MM.1S (cell line): ENCODE measurements at regions not wholly inside any gene's neighbourhood (a gene's known extent, or its start where the extent isn't known, plus 50 kb on each side); places are given as distances from the start of the nearest gene placed in this dataset.

Experiments used
- DNase-seq: peaks from one replicate; pipeline ENCODE4 v3.0.0-alpha.2; 2015
- H2AFZ ChIP-seq: fragments of 300-600 bp; sonication (generic); 2 replicates; pipeline ENCODE4 v1.6.0; 2016; ENCODE audit warnings: antibody characterized with exemption, low read length
- H3F3A ChIP-seq: fragments of 300-600 bp; sonication (generic); 2 replicates; pipeline ENCODE4 v1.6.1; 2016; ENCODE audit warnings: mild to moderate bottlenecking, antibody characterized with exemption, low read length, moderate library complexity, mixed read lengths; ENCODE audit not compliant: insufficient read depth
- H3K27ac ChIP-seq: fragments of 300-600 bp; sonication (generic); 2 replicates; pipeline ENCODE4 v1.5.1; 2016; ENCODE audit warnings: mild to moderate bottlenecking, low read length
- H3K27me3 ChIP-seq: fragments of 300-600 bp; sonication (generic); replicated peaks from 2 replicates; pipeline ENCODE4 v1.6.0; 2016; ENCODE audit warnings: low read length; ENCODE audit not compliant: insufficient read depth
- H3K36me3 ChIP-seq: fragments of 300-600 bp; sonication (generic); replicated peaks from 2 replicates; pipeline ENCODE4 v1.6.1; 2016; ENCODE audit warnings: mild to moderate bottlenecking, low read length, mixed read lengths; ENCODE audit not compliant: insufficient read depth
- H3K4me1 ChIP-seq: fragments of 300-600 bp; sonication (generic); 2 replicates; pipeline ENCODE4 v1.6.1; 2016; ENCODE audit warnings: low read length, mixed read lengths
- H3K4me2 ChIP-seq: fragments of 300-600 bp; sonication (generic); 2 replicates; pipeline ENCODE4 v1.6.0; 2016; ENCODE audit warnings: low read depth, low read length
- H3K4me3 ChIP-seq: fragments of 300-600 bp; sonication (generic); 2 replicates; pipeline ENCODE4 v1.5.1; 2016; ENCODE audit warnings: low read length, mixed read lengths
- H3K79me2 ChIP-seq: fragments of 300-600 bp; sonication (generic); 2 replicates; pipeline ENCODE4 v1.6.1; 2016; ENCODE audit warnings: mixed run types, low read length, mixed read lengths
- H3K9ac ChIP-seq: fragments of 300-600 bp; sonication (generic); 2 replicates; pipeline ENCODE4 v1.6.1; 2016; ENCODE audit warnings: low read length, mixed read lengths
- H3K9me2 ChIP-seq: fragments of 300-600 bp; sonication (generic); replicated peaks from 2 replicates; pipeline ENCODE4 v1.6.1; 2016; ENCODE audit warnings: mild to moderate bottlenecking, low read length, mixed read lengths; ENCODE audit not compliant: insufficient read depth
- H3K9me3 ChIP-seq: fragments of 300-600 bp; sonication (generic); replicated peaks from 2 replicates; pipeline ENCODE4 v1.6.1; 2016; ENCODE audit warnings: mild to moderate bottlenecking, low read length, mixed read lengths; ENCODE audit not compliant: insufficient read depth
- H4K20me1 ChIP-seq: fragments of 300-600 bp; sonication (generic); 2 replicates; pipeline ENCODE4 v1.6.1; 2016; ENCODE audit warnings: mild to moderate bottlenecking, low read length, moderate library complexity, mixed read lengths; ENCODE audit not compliant: insufficient read depth
- CTCF ChIP-seq: fragments of 300-600 bp; sonication (generic); IDR thresholded peaks from 2 replicates; pipeline ENCODE4 v1.5.1; 2016; ENCODE audit warnings: antibody characterized with exemption, low read length, mixed read lengths
- EZH2 ChIP-seq: fragments of 300-600 bp; sonication (generic); optimal IDR thresholded peaks from 2 replicates; pipeline ENCODE3; 2017; ENCODE audit warnings: low read depth, mild to moderate bottlenecking, antibody characterized with exemption, low read length, mixed read lengths
- EZH2phosphoT487 ChIP-seq: fragments of 300-600 bp; sonication (generic); IDR thresholded peaks from 2 replicates; pipeline ENCODE4 v1.6.1; 2018; ENCODE audit warnings: antibody characterized with exemption, low read length

DNA sequence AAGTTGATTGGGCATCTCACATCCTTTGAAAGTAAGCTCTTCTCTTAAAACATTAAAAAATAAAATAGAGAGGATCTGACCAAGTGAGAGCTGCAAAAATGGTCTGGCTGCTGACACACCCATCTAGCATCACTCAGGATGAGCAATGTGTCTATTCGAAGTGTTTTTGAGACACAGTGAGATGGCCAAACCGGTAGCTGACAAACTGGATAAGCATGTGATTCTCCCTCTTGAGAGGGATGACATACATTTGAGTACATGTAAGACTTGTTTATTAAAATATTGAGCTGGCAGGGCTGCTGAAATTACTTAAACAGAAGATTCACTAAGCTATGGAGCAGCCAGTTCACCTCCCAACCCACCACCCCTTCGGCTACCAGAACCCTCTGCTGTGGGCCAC, 333.9 kb downstream of the ADRA2A start:
- H3K9ac ChIP-seq, result no peak overlapping the region
- no peaks in the 10 kb centered on the region for H3K4me1 ChIP-seq
- no peak overlapping the region for H3K27ac ChIP-seq
- H3F3A ChIP-seq, result no peaks in the 10 kb centered on the region
- H3K9me3 ChIP-seq, result no peaks in the 10 kb centered on the region
- TF ChIP-seq CTCF (no peak), EZH2 (no peak), EZH2phosphoT487 (no peak)
- no peak overlapping the region for H2AFZ ChIP-seq
- H3K36me3 ChIP-seq, result no peaks in the 10 kb centered on the region
- no peaks in the 10 kb centered on the region for H3K9me2 ChIP-seq
- no peak overlapping the region for H3K4me3 ChIP-seq
- no peak for DNase-seq
- H3K27me3 ChIP-seq, result no peaks in the 10 kb centered on the region
- H4K20me1 ChIP-seq, result no peaks in the 10 kb centered on the region
- H3K79me2 ChIP-seq, result no peaks in the 10 kb centered on the region
- no peak overlapping the region for H3K4me2 ChIP-seq

DNA sequence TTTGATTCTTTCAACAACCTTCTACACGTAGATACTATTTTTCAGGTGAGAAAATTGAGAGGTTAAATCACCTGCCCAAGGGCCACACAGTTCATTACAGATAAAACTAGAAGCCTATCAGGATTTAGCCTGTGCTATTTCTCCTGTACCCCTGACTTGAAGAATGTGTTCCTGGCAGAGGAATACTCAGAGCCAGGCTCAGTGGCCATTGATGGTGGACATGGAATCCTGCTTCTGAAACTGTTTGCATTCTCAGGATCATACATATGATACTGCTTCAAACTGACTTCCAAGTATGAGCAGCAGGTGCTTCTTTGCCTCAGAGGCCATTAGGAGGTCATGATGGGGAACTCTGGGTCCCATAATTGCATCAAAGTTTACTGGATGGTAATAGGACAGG, 348.6 kb downstream of the ADRA2A start:
- no peak overlapping the region for H3K4me3 ChIP-seq

GRCh38 chr10:111429288-111430028, 352.6 kb downstream of the ADRA2A start:
- Histone ChIP-seq H3K9me3 (no peaks in the 10 kb centered on the region), H3K79me2 (no peaks in the 10 kb centered on the region), H2AFZ (no peak overlapping the region), H3K36me3 (no peaks in the 10 kb centered on the region), H3K27ac (no peak overlapping the region), H3F3A (no peaks in the 10 kb centered on the region), H3K9me2 (no peaks in the 10 kb centered on the region), H3K27me3 (no peaks in the 10 kb centered on the region), H3K4me1 (no peaks in the 10 kb centered on the region), H3K4me3 (no peak overlapping the region), H3K9ac (no peak overlapping the region), H4K20me1 (no peaks in the 10 kb centered on the region), H3K4me2 (no peak overlapping the region)
- no peak for DNase-seq
- TF ChIP-seq EZH2 (no peak), EZH2phosphoT487 (no peak), CTCF (no peak)

More for the DNA sequence above, 348.6 kb downstream of the ADRA2A start:
- no peak overlapping the region for H2AFZ ChIP-seq
- H3K9ac ChIP-seq, result no peak overlapping the region
- H3K9me2 ChIP-seq, result no peaks in the 10 kb centered on the region
- H3K79me2 ChIP-seq, result no peaks in the 10 kb centered on the region
- H3K27ac ChIP-seq, result no peak overlapping the region
- no peaks in the 10 kb centered on the region for H4K20me1 ChIP-seq
- H3K9me3 ChIP-seq, result no peaks in the 10 kb centered on the region
- H3K36me3 ChIP-seq, result no peaks in the 10 kb centered on the region
- no peak overlapping the region for H3K4me2 ChIP-seq
- TF ChIP-seq EZH2 (no peak), EZH2phosphoT487 (no peak), CTCF (no peak)
- H3F3A ChIP-seq, result no peaks in the 10 kb centered on the region
- H3K4me1 ChIP-seq, result no peaks in the 10 kb centered on the region
- no peak for DNase-seq
- no peaks in the 10 kb centered on the region for H3K27me3 ChIP-seq
